GM12874 (cell line): ENCODE measurements at regions not wholly inside any gene's neighbourhood (a gene's known extent, or its start where the extent isn't known, plus 50 kb on each side); places are given as distances from the start of the nearest gene placed in this dataset.

Experiments used
- CTCF ChIP-seq: IDR thresholded peaks from 2 replicates; pipeline ENCODE4 v1.5.1; 2011; ENCODE audit warnings: low read depth, mild to moderate bottlenecking, control low read depth, low read length, moderate library complexity; ENCODE audit not compliant: insufficient read depth

GRCh38 chr15:38726187-38726586 lies 161.6 kb upstream of the RASGRP1 start:
- TF ChIP-seq CTCF: no peak

DNA sequence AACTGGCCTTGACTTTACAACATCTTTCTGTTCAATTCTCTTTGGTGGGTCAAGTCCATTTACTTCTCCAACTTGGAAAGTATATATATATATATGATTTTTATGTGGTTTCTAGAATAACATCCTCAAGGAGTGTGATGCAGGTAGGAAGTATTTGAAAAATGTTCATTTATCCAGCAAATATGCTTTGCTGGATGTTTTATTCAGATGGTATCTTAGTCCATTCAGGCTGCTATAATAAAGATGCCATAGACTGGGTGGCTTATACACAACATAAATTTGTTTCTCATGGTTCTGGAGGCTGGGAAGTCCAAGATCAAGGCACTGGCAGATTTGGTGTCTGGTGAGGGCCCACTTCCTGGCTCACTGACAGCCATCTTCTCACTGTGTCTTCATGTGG lies 168.7 kb upstream of the RASGRP1 start:
- TF ChIP-seq CTCF: no peak

DNA sequence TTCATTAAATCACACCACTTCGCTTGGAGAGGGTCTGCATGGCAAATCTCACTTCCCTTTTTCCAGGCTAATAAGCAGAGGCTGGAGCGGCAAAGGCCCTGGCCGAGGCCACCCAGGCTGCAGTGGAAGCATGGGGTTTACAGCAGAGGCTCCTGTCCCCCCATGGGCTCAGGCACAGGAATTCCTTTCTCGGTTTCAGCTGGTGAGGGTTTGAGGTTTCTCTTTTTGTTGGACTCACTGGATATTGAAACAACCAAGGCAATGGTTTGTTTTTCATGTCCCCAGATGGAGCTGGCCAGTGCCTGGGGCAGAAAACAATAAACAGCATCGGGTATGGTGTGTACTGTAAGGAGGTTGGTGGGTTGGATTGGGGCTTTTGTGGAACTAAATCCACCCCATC lies 175.6 kb upstream of the RASGRP1 start:
- TF ChIP-seq CTCF: no peak

GRCh38 chr15:38743147-38743546 lies 178.5 kb upstream of the RASGRP1 start:
- TF ChIP-seq CTCF: no peak

DNA sequence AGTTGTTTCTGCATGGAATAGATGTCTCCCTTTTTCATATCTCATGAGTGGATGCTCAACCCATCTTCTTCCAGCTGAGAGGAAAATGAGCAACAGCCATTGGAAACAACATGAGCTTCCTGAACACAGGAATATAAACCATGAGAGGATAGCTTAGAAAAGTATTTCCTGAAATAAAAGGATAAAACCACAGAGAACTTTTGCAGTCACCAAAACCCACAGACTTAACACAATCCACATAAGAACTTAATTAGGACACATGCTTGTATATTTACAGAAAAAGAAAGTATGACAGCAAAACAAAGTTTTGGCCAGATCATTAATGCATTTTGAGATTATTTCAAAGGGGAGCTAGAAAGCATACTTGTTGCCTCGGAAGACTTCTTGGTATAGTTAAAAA lies 180.5 kb upstream of the RASGRP1 start:
- no peak for TF ChIP-seq CTCF

GRCh38 chr15:38745626-38746025 lies 181.0 kb upstream of the RASGRP1 start:
- no peak for TF ChIP-seq CTCF

- no peak for TF ChIP-seq CTCF
Measured at GRCh38 chr15:38746211-38746610, 181.6 kb upstream of the RASGRP1 start.

GRCh38 chr15:38748710-38749109 lies 184.1 kb upstream of the RASGRP1 start:
- TF ChIP-seq CTCF: no peak
